NT2/D1 (cell line): ENCODE measurements at regions not wholly inside any gene's neighbourhood (a gene's known extent, or its start where the extent isn't known, plus 50 kb on each side); places are given as distances from the start of the nearest gene placed in this dataset.

ENCODE experiments used
- DNase-seq: peaks from one replicate; pipeline ENCODE4 v3.0.0-alpha.2; 2011; ENCODE audit warnings: low read depth, low spot score
- H3K27me3 ChIP-seq: 2 replicates; pipeline ENCODE4 v1.6.0; 2011; ENCODE audit warnings: mild to moderate bottlenecking; ENCODE audit not compliant: insufficient read length, insufficient read depth
- H3K36me3 ChIP-seq: 2 replicates; pipeline ENCODE4 v1.6.1; 2011; ENCODE audit warnings: mild to moderate bottlenecking, low read length, mixed read lengths; ENCODE audit not compliant: insufficient read depth, insufficient read length
- H3K4me1 ChIP-seq: 2 replicates; pipeline ENCODE4 v1.5.1; 2011; ENCODE audit not compliant: insufficient read depth, insufficient read length
- H3K4me3 ChIP-seq: 2 replicates; pipeline ENCODE4 v1.5.1; 2011; ENCODE audit warnings: low read depth; ENCODE audit not compliant: insufficient read length
- H3K9ac ChIP-seq: 2 replicates; pipeline ENCODE4 v1.6.0; 2011; ENCODE audit warnings: low read depth; ENCODE audit not compliant: insufficient read length
- H3K9me3 ChIP-seq: 2 replicates; pipeline ENCODE4 v1.5.1; 2011; ENCODE audit warnings: mild to moderate bottlenecking, low read length; ENCODE audit not compliant: insufficient read depth
- SUZ12 ChIP-seq: IDR thresholded peaks from 2 replicates; pipeline ENCODE4 v1.6.1; 2011; ENCODE audit not compliant: insufficient read length, insufficient read depth; ENCODE audit errors: extremely low read depth
- YY1 ChIP-seq: IDR thresholded peaks from 2 replicates; pipeline ENCODE4 v1.6.1; 2011; ENCODE audit not compliant: insufficient read length, insufficient read depth
- ZNF274 ChIP-seq: IDR thresholded peaks from 2 replicates; pipeline ENCODE4 v1.6.1; 2011; ENCODE audit warnings: mild to moderate bottlenecking, low read depth, low read length

- Histone ChIP-seq H3K9ac (no peak overlapping the region), H3K4me3 (no peak overlapping the region), H3K36me3 (no peaks in the 10 kb centered on the region), H3K9me3 (peaks cover 9% of the 10 kb centered on the region), H3K27me3 (no peaks in the 10 kb centered on the region), H3K4me1 (no peaks in the 10 kb centered on the region)
- DNase-seq = no peak
- TF ChIP-seq YY1 = no peak
- no peak for TF ChIP-seq ZNF274
- no peak for TF ChIP-seq SUZ12
Observed at GRCh38 chr3:102106416-102107097, 257.2 kb downstream of the NFKBIZ start.

- no peaks in the 10 kb centered on the region for H3K27me3 ChIP-seq
- H3K9ac ChIP-seq = no peak overlapping the region
- no peak for DNase-seq
- no peak overlapping the region for H3K4me3 ChIP-seq
- TF ChIP-seq SUZ12 (no peak), ZNF274 (no peak), YY1 (no peak)
- H3K36me3 ChIP-seq = no peaks in the 10 kb centered on the region
- H3K4me1 ChIP-seq = no peaks in the 10 kb centered on the region
- peaks cover 4% of the 10 kb centered on the region for H3K9me3 ChIP-seq
Observed at GRCh38 chr3:102112704-102113230, 263.5 kb downstream of the NFKBIZ start.

- TF ChIP-seq ZNF274 (no peak), SUZ12 (no peak), YY1 (no peak)
- Histone ChIP-seq H3K4me1 (no peaks in the 10 kb centered on the region), H3K36me3 (no peaks in the 10 kb centered on the region), H3K27me3 (no peaks in the 10 kb centered on the region), H3K4me3 (no peak overlapping the region), H3K9me3 (no peaks in the 10 kb centered on the region), H3K9ac (no peak overlapping the region)
- DNase-seq = no peak
Observed at GRCh38 chr3:102113421-102114041, 264.2 kb downstream of the NFKBIZ start.

- no peak for DNase-seq
- Histone ChIP-seq H3K4me1 (no peaks in the 10 kb centered on the region), H3K9me3 (no peaks in the 10 kb centered on the region), H3K27me3 (no peaks in the 10 kb centered on the region), H3K4me3 (no peak overlapping the region), H3K36me3 (no peaks in the 10 kb centered on the region), H3K9ac (no peak overlapping the region)
- TF ChIP-seq YY1 = no peak
- TF ChIP-seq SUZ12 = no peak
- no peak for TF ChIP-seq ZNF274
Observed at GRCh38 chr3:102114264-102114979, 265.1 kb downstream of the NFKBIZ start.

GRCh38 chr3:102122527-102122926 is 273.2 kb downstream of the NFKBIZ start:
- no peak for DNase-seq
- TF ChIP-seq SUZ12 = no peak
- TF ChIP-seq YY1 = no peak
- TF ChIP-seq ZNF274 = no peak

GRCh38 chr3:102123590-102124190 is 274.4 kb downstream of the NFKBIZ start:
- Histone ChIP-seq H3K27me3 (no peaks in the 10 kb centered on the region), H3K9me3 (peaks cover 4% of the 10 kb centered on the region; the same call in 1 of the 2 replicates), H3K36me3 (no peaks in the 10 kb centered on the region), H3K4me1 (no peaks in the 10 kb centered on the region), H3K9ac (no peak overlapping the region), H3K4me3 (no peak overlapping the region)
- no peak for DNase-seq
- no peak for TF ChIP-seq YY1
- TF ChIP-seq SUZ12 = no peak
- TF ChIP-seq ZNF274 = no peak

More at GRCh38 chr3:102122527-102122926, 273.2 kb downstream of the NFKBIZ start:
- no peak overlapping the region for H3K9ac ChIP-seq
- H3K9me3 ChIP-seq = peaks cover 4% of the 10 kb centered on the region; the same call in 1 of the 2 replicates
- H3K4me3 ChIP-seq = no peak overlapping the region
- H3K4me1 ChIP-seq = no peaks in the 10 kb centered on the region
- no peaks in the 10 kb centered on the region for H3K36me3 ChIP-seq
- no peaks in the 10 kb centered on the region for H3K27me3 ChIP-seq

- no peaks in the 10 kb centered on the region for H3K4me1 ChIP-seq
- TF ChIP-seq SUZ12 = no peak
- no peak for TF ChIP-seq ZNF274
- no peak for TF ChIP-seq YY1
- H3K9ac ChIP-seq = no peak overlapping the region
- no peak for DNase-seq
- no peaks in the 10 kb centered on the region for H3K36me3 ChIP-seq
- no peaks in the 10 kb centered on the region for H3K27me3 ChIP-seq
- H3K9me3 ChIP-seq = peaks cover 4% of the 10 kb centered on the region; the same call in 1 of the 2 replicates
- H3K4me3 ChIP-seq = no peak overlapping the region
Observed at GRCh38 chr3:102124282-102124681, 275.0 kb downstream of the NFKBIZ start.
